ENCODE measurements at regions not wholly inside any gene's neighbourhood (a gene's known extent, or its start where the extent isn't known, plus 50 kb on each side); places are given as distances from the start of the nearest gene placed in this dataset.

DNA sequence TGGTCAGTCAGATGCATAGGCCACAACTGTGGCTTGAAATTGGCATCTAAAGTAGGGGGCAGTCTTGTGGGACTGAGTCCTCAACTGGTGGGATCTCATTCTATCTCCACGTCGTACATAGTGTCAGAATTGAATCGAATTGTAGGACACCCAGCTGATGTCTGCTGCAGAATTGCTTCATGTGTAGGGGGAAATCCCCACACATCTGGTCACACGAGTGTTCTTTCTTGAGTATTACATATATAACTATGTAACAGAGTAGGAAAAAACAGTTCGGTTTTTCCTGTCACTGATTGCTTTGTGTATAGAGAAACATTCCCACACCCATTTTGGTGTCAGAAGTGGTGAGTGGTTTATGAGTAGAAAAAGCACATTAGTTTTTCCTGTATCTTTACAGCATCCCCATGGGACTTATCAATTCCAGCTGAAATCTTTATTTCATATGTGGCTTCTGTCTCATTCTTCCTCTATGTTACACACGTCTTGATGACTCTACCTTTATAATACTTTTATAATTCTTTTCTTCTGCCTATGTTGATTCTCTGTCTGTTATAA lies 79.4 kb upstream of the PCGF5 start (continued):
- no peak for TF ChIP-seq RAD21 (IDR thresholded peaks at IDR 0.05)
- no peak for TF ChIP-seq YY1 (IDR thresholded peaks at IDR 0.05)

DNA sequence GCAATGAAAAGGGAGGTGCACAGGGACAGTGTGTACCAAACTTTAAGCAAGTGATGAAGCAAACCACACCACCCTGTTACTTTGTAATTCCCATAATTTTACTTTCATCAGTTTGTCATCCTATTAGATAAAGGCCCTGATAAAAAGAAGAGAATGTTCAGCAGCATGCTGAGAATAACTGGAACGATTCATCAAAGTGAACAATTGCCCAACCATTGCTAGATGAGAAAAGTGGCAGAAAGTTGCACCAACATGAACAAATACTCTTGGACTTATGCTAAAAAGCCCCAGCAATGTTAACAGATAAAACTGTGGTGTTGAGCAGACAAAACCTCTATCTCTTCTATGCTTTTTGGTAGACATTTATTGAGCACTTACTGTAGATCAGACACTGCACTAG lies 75.5 kb upstream of the PCGF5 start:
- H3K9ac ChIP-seq (ENCODE audit: low read depth in 1 of 2, low read length in 2 of 2): no peak overlapping the region
- TF ChIP-seq, protein P1, sequence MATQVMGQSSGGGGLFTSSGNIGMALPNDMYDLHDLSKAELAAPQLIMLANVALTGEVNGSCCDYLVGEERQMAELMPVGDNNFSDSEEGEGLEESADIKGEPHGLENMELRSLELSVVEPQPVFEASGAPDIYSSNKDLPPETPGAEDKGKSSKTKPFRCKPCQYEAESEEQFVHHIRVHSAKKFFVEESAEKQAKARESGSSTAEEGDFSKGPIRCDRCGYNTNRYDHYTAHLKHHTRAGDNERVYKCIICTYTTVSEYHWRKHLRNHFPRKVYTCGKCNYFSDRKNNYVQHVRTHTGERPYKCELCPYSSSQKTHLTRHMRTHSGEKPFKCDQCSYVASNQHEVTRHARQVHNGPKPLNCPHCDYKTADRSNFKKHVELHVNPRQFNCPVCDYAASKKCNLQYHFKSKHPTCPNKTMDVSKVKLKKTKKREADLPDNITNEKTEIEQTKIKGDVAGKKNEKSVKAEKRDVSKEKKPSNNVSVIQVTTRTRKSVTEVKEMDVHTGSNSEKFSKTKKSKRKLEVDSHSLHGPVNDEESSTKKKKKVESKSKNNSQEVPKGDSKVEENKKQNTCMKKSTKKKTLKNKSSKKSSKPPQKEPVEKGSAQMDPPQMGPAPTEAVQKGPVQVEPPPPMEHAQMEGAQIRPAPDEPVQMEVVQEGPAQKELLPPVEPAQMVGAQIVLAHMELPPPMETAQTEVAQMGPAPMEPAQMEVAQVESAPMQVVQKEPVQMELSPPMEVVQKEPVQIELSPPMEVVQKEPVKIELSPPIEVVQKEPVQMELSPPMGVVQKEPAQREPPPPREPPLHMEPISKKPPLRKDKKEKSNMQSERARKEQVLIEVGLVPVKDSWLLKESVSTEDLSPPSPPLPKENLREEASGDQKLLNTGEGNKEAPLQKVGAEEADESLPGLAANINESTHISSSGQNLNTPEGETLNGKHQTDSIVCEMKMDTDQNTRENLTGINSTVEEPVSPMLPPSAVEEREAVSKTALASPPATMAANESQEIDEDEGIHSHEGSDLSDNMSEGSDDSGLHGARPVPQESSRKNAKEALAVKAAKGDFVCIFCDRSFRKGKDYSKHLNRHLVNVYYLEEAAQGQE (IDR thresholded peaks at IDR 0.05): no peak
- TF ChIP-seq, protein P2, sequence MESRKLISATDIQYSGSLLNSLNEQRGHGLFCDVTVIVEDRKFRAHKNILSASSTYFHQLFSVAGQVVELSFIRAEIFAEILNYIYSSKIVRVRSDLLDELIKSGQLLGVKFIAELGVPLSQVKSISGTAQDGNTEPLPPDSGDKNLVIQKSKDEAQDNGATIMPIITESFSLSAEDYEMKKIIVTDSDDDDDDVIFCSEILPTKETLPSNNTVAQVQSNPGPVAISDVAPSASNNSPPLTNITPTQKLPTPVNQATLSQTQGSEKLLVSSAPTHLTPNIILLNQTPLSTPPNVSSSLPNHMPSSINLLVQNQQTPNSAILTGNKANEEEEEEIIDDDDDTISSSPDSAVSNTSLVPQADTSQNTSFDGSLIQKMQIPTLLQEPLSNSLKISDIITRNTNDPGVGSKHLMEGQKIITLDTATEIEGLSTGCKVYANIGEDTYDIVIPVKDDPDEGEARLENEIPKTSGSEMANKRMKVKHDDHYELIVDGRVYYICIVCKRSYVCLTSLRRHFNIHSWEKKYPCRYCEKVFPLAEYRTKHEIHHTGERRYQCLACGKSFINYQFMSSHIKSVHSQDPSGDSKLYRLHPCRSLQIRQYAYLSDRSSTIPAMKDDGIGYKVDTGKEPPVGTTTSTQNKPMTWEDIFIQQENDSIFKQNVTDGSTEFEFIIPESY (IDR thresholded peaks at IDR 0.05): no peak
- no peak for TF ChIP-seq SP1 (IDR thresholded peaks at IDR 0.05)
- no peak for TF ChIP-seq YY1 (IDR thresholded peaks at IDR 0.05)
- TF ChIP-seq, protein P3, sequence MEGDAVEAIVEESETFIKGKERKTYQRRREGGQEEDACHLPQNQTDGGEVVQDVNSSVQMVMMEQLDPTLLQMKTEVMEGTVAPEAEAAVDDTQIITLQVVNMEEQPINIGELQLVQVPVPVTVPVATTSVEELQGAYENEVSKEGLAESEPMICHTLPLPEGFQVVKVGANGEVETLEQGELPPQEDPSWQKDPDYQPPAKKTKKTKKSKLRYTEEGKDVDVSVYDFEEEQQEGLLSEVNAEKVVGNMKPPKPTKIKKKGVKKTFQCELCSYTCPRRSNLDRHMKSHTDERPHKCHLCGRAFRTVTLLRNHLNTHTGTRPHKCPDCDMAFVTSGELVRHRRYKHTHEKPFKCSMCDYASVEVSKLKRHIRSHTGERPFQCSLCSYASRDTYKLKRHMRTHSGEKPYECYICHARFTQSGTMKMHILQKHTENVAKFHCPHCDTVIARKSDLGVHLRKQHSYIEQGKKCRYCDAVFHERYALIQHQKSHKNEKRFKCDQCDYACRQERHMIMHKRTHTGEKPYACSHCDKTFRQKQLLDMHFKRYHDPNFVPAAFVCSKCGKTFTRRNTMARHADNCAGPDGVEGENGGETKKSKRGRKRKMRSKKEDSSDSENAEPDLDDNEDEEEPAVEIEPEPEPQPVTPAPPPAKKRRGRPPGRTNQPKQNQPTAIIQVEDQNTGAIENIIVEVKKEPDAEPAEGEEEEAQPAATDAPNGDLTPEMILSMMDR (IDR thresholded peaks at IDR 0.05; ENCODE audit: low read depth, low read length, missing input control): no peak
- no peak for TF ChIP-seq JUND (IDR thresholded peaks at IDR 0.05)
- TF ChIP-seq EGR1 (IDR thresholded peaks at IDR 0.05; ENCODE audit: low read depth in 2 of 2): no peak
- no peak for TF ChIP-seq HNF4A (conservative IDR thresholded peaks at IDR 0.05)

DNA sequence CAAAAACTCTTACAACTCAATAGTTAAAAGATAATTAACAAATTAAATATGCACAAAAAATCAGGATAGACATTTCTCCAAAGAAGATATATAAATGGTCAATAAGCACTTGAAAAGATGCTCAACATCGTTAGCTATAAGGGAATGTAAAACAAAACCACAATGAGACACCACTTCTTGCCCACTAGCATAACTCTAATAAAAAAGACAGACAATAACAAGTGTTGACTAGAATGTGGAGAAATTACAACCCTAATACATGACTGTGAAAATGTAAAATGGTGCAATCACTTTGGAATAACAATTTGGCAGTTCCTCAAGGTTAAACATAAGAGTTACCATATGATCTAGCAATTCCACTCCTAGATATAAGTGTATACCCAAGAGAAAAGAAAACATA lies 74.3 kb upstream of the PCGF5 start:
- no peak overlapping the region for H3K4me3 ChIP-seq (ENCODE audit: low read depth in 1 of 3, low read length in 3 of 3)
- no peak for TF ChIP-seq JUND (IDR thresholded peaks at IDR 0.05)
- TF ChIP-seq RAD21 (IDR thresholded peaks at IDR 0.05): no peak
- TF ChIP-seq RXRA (IDR thresholded peaks at IDR 0.05): no peak
- no peak for TF ChIP-seq GABPA (IDR thresholded peaks at IDR 0.05 in 1 of 2, conservative IDR thresholded peaks at IDR 0.05 in 1 of 2)
- TF ChIP-seq YY1 (IDR thresholded peaks at IDR 0.05): no peak
- TF ChIP-seq, protein P2 (IDR thresholded peaks at IDR 0.05): no peak
- no peak for TF ChIP-seq FOXA2 (IDR thresholded peaks at IDR 0.05)
- TF ChIP-seq, protein P3 (IDR thresholded peaks at IDR 0.05; ENCODE audit: low read depth, low read length, missing input control): no peak
- TF ChIP-seq, protein P4, sequence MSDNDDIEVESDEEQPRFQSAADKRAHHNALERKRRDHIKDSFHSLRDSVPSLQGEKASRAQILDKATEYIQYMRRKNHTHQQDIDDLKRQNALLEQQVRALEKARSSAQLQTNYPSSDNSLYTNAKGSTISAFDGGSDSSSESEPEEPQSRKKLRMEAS (IDR thresholded peaks at IDR 0.05): no peak
- no peak overlapping the region for H3K9ac ChIP-seq (ENCODE audit: low read depth in 1 of 2, low read length in 2 of 2)
- no peak overlapping the region for H3K27ac ChIP-seq (ENCODE audit: low read depth in 1 of 2, low read length in 2 of 2)
- no peak for DNase-seq (ENCODE audit: low spot score)
- H3K36me3 ChIP-seq (ENCODE audit: control insufficient read depth in 4 of 4, insufficient read depth in 3 of 4, low read depth in 1 of 4, low read length in 3 of 4): no peaks in the 10 kb centered on the region
- 93% methylated on average over 1 of the region's 1 CpG for WGBS
- H3K4me1 ChIP-seq (ENCODE audit: control insufficient read depth in 4 of 4, insufficient read depth in 4 of 4, low read length in 3 of 4): no peaks in the 10 kb centered on the region
- H3K9me3 ChIP-seq (ENCODE audit: control insufficient read depth in 4 of 4, low read length in 3 of 4): no peaks in the 10 kb centered on the region
- no peaks in the 10 kb centered on the region for H3K27me3 ChIP-seq (ENCODE audit: control insufficient read depth in 4 of 4, insufficient read depth in 4 of 4, low read length in 3 of 4)

More for the DNA sequence above, 75.5 kb upstream of the PCGF5 start:
- Histone ChIP-seq H3K27me3 (ENCODE audit: control insufficient read depth in 4 of 4, insufficient read depth in 4 of 4, low read length in 3 of 4) (no peaks in the 10 kb centered on the region), H3K4me3 (ENCODE audit: low read depth in 1 of 3, low read length in 3 of 3) (no peak overlapping the region), H3K36me3 (ENCODE audit: control insufficient read depth in 4 of 4, insufficient read depth in 3 of 4, low read depth in 1 of 4, low read length in 3 of 4) (no peaks in the 10 kb centered on the region), H3K9me3 (ENCODE audit: control insufficient read depth in 4 of 4, low read length in 3 of 4) (no peaks in the 10 kb centered on the region), H3K4me1 (ENCODE audit: control insufficient read depth in 4 of 4, insufficient read depth in 4 of 4, low read length in 3 of 4) (no peaks in the 10 kb centered on the region), H3K27ac (ENCODE audit: low read depth in 1 of 2, low read length in 2 of 2) (no peak overlapping the region)
- WGBS: 43% methylated on average over 1 of the region's 1 CpG
- DNase-seq (ENCODE audit: low spot score): no peak
